ENCODE measurements at regions not wholly inside any gene's neighbourhood (a gene's known extent, or its start where the extent isn't known, plus 50 kb on each side); places are given as distances from the start of the nearest gene placed in this dataset.
"Not testable (repeated sequence)": the region's sequence is repeated elsewhere in the genome, so short reads cannot be mapped to it uniquely, and the experiment has no call there.

DNA sequence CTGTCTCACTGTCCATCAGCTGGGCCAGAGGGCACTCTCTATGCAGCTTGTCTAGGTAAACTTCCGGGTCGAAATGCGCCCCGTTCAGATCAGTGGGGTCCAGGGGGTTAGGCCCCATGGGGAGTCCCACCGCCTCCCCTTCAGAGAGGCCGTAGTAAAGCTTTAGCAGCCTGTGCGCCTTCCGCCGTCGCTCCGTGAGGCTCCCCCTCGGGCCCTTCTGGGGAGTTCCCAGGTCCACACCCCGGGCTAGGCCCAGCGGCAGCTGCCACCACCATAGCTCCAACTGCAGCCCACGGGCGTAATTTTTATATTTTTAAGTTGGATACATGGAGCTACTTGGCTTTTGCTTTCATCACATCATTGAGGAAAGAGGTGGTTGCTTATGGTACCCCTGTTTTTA lies 73.7 kb upstream of the FRG2C start:
- DNase-seq (ENCODE audit: low spot score), result not testable (repeated sequence)

DNA sequence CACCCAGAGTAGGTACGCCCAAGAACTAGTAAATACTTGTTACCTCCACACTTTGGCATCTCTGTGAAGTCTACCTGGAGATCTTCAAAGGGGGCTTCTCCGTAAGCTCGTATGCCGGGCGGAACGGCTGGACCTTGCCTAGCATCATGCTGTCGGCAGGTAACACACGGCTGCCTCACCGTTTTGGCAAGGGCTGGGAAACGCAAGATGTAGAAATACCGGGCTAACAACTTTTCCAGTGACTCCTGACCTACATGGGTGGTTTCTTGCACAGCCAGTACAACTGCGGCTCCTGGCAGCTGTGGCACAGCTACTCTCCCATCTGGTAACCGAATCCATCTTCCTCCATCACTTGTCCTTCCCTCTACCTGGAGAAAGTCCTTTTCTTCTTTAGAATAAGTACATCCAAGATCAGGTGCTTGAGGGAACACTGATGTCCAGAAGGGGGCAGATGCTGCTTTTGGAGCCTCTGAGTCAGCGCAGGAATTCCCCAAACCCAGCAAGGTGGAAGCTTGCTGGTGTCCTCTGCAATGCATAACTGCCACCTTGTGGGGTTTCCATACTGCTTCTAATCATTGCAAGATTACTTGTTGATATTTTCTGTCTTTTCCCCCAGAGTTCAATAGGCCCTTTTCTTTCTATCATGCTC lies 59.7 kb upstream of the FRG2C start:
- DNase-seq (ENCODE audit: low spot score), result not testable (repeated sequence)

DNA sequence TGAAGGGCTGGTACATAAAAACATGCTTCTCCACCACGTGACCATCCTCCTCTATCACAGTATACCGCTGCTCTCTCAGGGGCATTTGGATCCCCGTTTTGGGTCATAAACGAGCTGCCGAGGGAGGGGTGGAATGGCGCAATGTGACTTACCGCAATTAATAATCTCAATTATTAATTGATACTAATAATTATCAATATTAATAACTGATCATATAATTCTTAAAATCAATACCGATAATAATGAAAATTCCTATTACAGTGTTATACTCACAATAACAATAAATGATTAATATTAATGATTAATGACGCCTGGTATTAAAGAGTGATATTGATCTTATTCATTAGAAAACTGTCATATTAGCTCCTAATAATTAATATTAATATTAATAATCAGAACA lies 56.1 kb upstream of the FRG2C start:
- DNase-seq (ENCODE audit: low spot score), result not testable (repeated sequence)

DNA sequence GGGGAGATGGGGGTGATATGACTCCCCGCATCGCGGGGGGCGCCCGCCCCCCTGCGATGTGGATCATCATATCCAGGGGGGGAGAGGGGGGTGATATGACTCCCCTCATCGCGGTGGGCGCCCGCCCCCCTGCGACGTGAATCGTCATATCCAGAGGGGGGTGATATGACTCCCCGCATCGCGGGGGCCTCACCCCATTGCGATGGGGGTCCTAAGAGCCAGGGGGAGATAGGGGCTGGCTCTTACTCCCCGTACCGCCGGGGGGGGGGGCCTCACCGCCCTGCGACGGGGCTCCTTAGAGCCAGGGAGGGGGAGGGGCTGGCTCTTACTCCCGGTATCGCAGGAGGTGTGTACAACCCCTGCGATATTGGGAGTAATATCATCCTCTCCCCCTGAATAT lies 54.5 kb upstream of the FRG2C start:
- not testable (repeated sequence) for DNase-seq (ENCODE audit: low spot score)

DNA sequence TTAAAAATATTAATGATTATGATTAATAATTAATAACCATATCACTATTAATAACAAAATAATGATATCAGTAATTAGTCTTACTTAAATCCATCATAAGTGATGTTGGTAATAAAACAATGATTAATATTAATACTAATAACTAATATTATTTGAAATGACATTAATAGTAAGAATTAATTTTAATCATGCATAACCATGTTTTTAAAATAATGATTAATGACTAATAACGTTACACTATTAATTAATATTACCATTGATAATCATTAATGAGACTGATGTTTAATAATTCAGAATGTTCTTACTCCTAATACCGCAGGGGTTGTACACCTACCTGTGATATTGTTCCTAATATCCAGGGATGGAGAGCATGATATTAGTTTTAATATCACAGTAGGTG lies 53.4 kb upstream of the FRG2C start:
- no peak for DNase-seq (ENCODE audit: low spot score)

GRCh38 chr3:75611724-75612460 lies 52.2 kb upstream of the FRG2C start:
- not testable (repeated sequence) for DNase-seq (ENCODE audit: low spot score)

Measured in H4 (cell line).